SK-N-MC (cell line): ENCODE measurements at regions not wholly inside any gene's neighbourhood (a gene's known extent, or its start where the extent isn't known, plus 50 kb on each side); places are given as distances from the start of the nearest gene placed in this dataset.

Experiments
- DNase-seq: peaks from one replicate; pipeline ENCODE4 v3.0.0-alpha.2; 2011; ENCODE audit warnings: low read depth, low spot score
- H3K27ac ChIP-seq: fragments of 200-600 bp; sonication (generic); 2 replicates; pipeline ENCODE4 v1.5.1; 2016; ENCODE audit warnings: mixed run types
- H3K36me3 ChIP-seq: fragments of 200-600 bp; sonication (generic); 2 replicates; pipeline ENCODE4 v1.6.1; 2017; ENCODE audit warnings: antibody characterized with exemption, low read length, mixed read lengths; ENCODE audit not compliant: insufficient read depth
- H3K4me3 ChIP-seq: fragments of 200-600 bp; sonication (generic); 2 replicates; pipeline ENCODE4 v1.5.1; 2016
- H3K9ac ChIP-seq: fragments of 200-600 bp; sonication (generic); 2 replicates; pipeline ENCODE4 v1.8.0; 2017; ENCODE audit warnings: mixed run types, mixed read lengths; ENCODE audit not compliant: insufficient read length
- H3K9me3 ChIP-seq: fragments of 200-600 bp; sonication (generic); 2 replicates; pipeline ENCODE4 v1.6.1; 2017; ENCODE audit warnings: low read depth, mild to moderate bottlenecking, antibody characterized with exemption, low read length, moderate library complexity, mixed read lengths
- EZH2 ChIP-seq: fragments of 200-600 bp; sonication (generic); IDR thresholded peaks from one replicate; pipeline ENCODE4 v1.6.1; 2017; ENCODE audit warnings: antibody characterized with exemption
- FOXP2 ChIP-seq: optimal IDR thresholded peaks from 2 replicates; pipeline ENCODE3; 2011; ENCODE audit warnings: mild to moderate bottlenecking, moderate library complexity; ENCODE audit not compliant: insufficient read depth; ENCODE audit errors: extremely low read length, control extremely low read depth
- POLR2AphosphoS5 ChIP-seq: IDR thresholded peaks from 2 replicates; pipeline ENCODE4 v1.6.1; 2012; ENCODE audit warnings: mild to moderate bottlenecking, low read depth, low read length, borderline replicate concordance

GRCh38 chr14:43483415-43483814 lies 1023.7 kb downstream of the FSCB start:
- DNase-seq: no peak
- H3K36me3 ChIP-seq: no peaks in the 10 kb centered on the region
- H3K27ac ChIP-seq: no peak overlapping the region
- TF ChIP-seq EZH2 (no peak), POLR2AphosphoS5 (no peak), FOXP2 (no peak)
- H3K9ac ChIP-seq: no peak overlapping the region
- no peaks in the 10 kb centered on the region for H3K9me3 ChIP-seq
- no peak overlapping the region for H3K4me3 ChIP-seq

- Histone ChIP-seq H3K36me3 (no peaks in the 10 kb centered on the region), H3K27ac (no peak overlapping the region), H3K9me3 (no peaks in the 10 kb centered on the region), H3K4me3 (no peak overlapping the region), H3K9ac (no peak overlapping the region)
- no peak for DNase-seq
- TF ChIP-seq EZH2: no peak
- no peak for TF ChIP-seq POLR2AphosphoS5
- TF ChIP-seq FOXP2: no peak
Measured at GRCh38 chr14:43481864-43482263, 1025.2 kb downstream of the FSCB start.

GRCh38 chr14:43480976-43481375 lies 1026.1 kb downstream of the FSCB start:
- no peak for TF ChIP-seq EZH2
- TF ChIP-seq FOXP2: no peak
- TF ChIP-seq POLR2AphosphoS5: no peak
- H3K9ac ChIP-seq: no peak overlapping the region
- H3K4me3 ChIP-seq: no peak overlapping the region
- no peaks in the 10 kb centered on the region for H3K36me3 ChIP-seq
- no peaks in the 10 kb centered on the region for H3K9me3 ChIP-seq
- DNase-seq: no peak
- H3K27ac ChIP-seq: no peak overlapping the region

GRCh38 chr14:43479596-43480195 lies 1027.4 kb downstream of the FSCB start:
- Histone ChIP-seq H3K4me3 (no peak overlapping the region), H3K27ac (no peak overlapping the region), H3K9me3 (no peaks in the 10 kb centered on the region), H3K9ac (no peak overlapping the region), H3K36me3 (no peaks in the 10 kb centered on the region)
- DNase-seq: no peak
- TF ChIP-seq FOXP2 (no peak), EZH2 (no peak), POLR2AphosphoS5 (no peak)

GRCh38 chr14:43476822-43477221 lies 1030.3 kb downstream of the FSCB start:
- no peak overlapping the region for H3K27ac ChIP-seq
- no peak for DNase-seq
- H3K9ac ChIP-seq: no peak overlapping the region
- H3K9me3 ChIP-seq: no peaks in the 10 kb centered on the region
- TF ChIP-seq EZH2 (no peak), FOXP2 (no peak), POLR2AphosphoS5 (no peak)
- H3K4me3 ChIP-seq: no peak overlapping the region
- H3K36me3 ChIP-seq: no peaks in the 10 kb centered on the region

GRCh38 chr14:43475757-43476156 lies 1031.3 kb downstream of the FSCB start:
- Histone ChIP-seq H3K9ac (no peak overlapping the region), H3K4me3 (no peak overlapping the region), H3K36me3 (no peaks in the 10 kb centered on the region), H3K27ac (no peak overlapping the region), H3K9me3 (no peaks in the 10 kb centered on the region)
- TF ChIP-seq EZH2: no peak
- TF ChIP-seq POLR2AphosphoS5: no peak
- no peak for TF ChIP-seq FOXP2
- DNase-seq: no peak

- Histone ChIP-seq H3K27ac (no peak overlapping the region), H3K36me3 (no peaks in the 10 kb centered on the region), H3K4me3 (no peak overlapping the region), H3K9ac (no peak overlapping the region), H3K9me3 (no peaks in the 10 kb centered on the region)
- no peak for DNase-seq
- TF ChIP-seq EZH2 (no peak), POLR2AphosphoS5 (no peak), FOXP2 (no peak)
Measured at GRCh38 chr14:43471595-43471994, 1035.5 kb downstream of the FSCB start.

GRCh38 chr14:43464968-43465367 lies 1042.1 kb downstream of the FSCB start:
- Histone ChIP-seq H3K9ac (no peak overlapping the region), H3K4me3 (no peak overlapping the region), H3K36me3 (no peaks in the 10 kb centered on the region), H3K27ac (no peak overlapping the region), H3K9me3 (no peaks in the 10 kb centered on the region)
- TF ChIP-seq EZH2: no peak
- no peak for TF ChIP-seq FOXP2
- TF ChIP-seq POLR2AphosphoS5: no peak
- DNase-seq: no peak

- TF ChIP-seq FOXP2: no peak
- TF ChIP-seq EZH2: no peak
- no peak for TF ChIP-seq POLR2AphosphoS5
- H3K9me3 ChIP-seq: no peaks in the 10 kb centered on the region
- no peaks in the 10 kb centered on the region for H3K36me3 ChIP-seq
- H3K27ac ChIP-seq: no peak overlapping the region
- H3K4me3 ChIP-seq: no peak overlapping the region
- no peak overlapping the region for H3K9ac ChIP-seq
- DNase-seq: no peak
Measured at GRCh38 chr14:43449291-43449690, 1057.8 kb downstream of the FSCB start.

- DNase-seq: no peak
- Histone ChIP-seq H3K9me3 (no peaks in the 10 kb centered on the region), H3K9ac (no peak overlapping the region), H3K4me3 (no peak overlapping the region), H3K36me3 (no peaks in the 10 kb centered on the region), H3K27ac (no peak overlapping the region)
- no peak for TF ChIP-seq POLR2AphosphoS5
- TF ChIP-seq EZH2: no peak
- TF ChIP-seq FOXP2: no peak
Measured at GRCh38 chr14:43438056-43438455, 1069.0 kb downstream of the FSCB start.
